ENCODE measurements at regions not wholly inside any gene's neighbourhood (a gene's known extent, or its start where the extent isn't known, plus 50 kb on each side); places are given as distances from the start of the nearest gene placed in this dataset.
"Not testable (repeated sequence)": the region's sequence is repeated elsewhere in the genome, so short reads cannot be mapped to it uniquely, and the experiment has no call there.

GRCh38 chr6:20274137-20274536, 61.9 kb upstream of the MBOAT1 start:
- H3K27ac ChIP-seq = no peak overlapping the region
- TF ChIP-seq ZSCAN20 (CRISPR knock-in tag; IDR thresholded peaks at IDR 0.05) (no peak), TP53 (CRISPR knock-in tag; IDR thresholded peaks at IDR 0.05) (no peak), MYC (IDR thresholded peaks at IDR 0.05; ENCODE audit: borderline replicate concordance, low read length) (no peak), GATA3 (IDR thresholded peaks at IDR 0.05; ENCODE audit: borderline replicate concordance) (no peak), POLR2A (IDR thresholded peaks at IDR 0.05; ENCODE audit: low read length) (no peak), FOSL2 (IDR thresholded peaks at IDR 0.05) (no peak), FOSL2 (CRISPR knock-in tag; IDR thresholded peaks at IDR 0.05) (no peak)
- H3K9me3 ChIP-seq = no peaks in the 10 kb centered on the region
- POLR2A ChIA-PET = no interaction called here
- DNase-seq (ENCODE audit: low read depth in 1 of 2, low spot score in 1 of 2) (no peak), FAIRE-seq (no peak), ATAC-seq (no peak)
- no peak overlapping the region for H3K4me2 ChIP-seq
- H3K4me3 ChIP-seq = no peak overlapping the region
- CTCF ChIA-PET = no interaction called here
- H3K4me1 ChIP-seq = no peaks in the 10 kb centered on the region
- WGBS (ENCODE audit: missing lambda C conversion rate) = 83% methylated on average over 4 of the region's 4 CpGs

GRCh38 chr6:20275837-20276236, 63.6 kb upstream of the MBOAT1 start:
- CTCF ChIA-PET = interaction anchor here (1.0 kb wide), 1 partner anchor 8 kb away, joined by 3 read pairs; no protein-coding TSS in a partner anchor
- ATAC-seq; H3K9me3 ChIP-seq; H3K4me3 ChIP-seq; POLR2A ChIA-PET; FAIRE-seq; H3K4me2 ChIP-seq; DNase-seq (ENCODE audit: low read depth in 1 of 2, low spot score in 1 of 2); H3K27ac ChIP-seq; H3K4me1 ChIP-seq: not testable (repeated sequence)
- 75% methylated on average over 2 of the region's 2 CpGs for WGBS (ENCODE audit: missing lambda C conversion rate)

GRCh38 chr6:20277724-20278123, 65.5 kb upstream of the MBOAT1 start:
- CTCF ChIA-PET; DNase-seq (ENCODE audit: low read depth in 1 of 2, low spot score in 1 of 2); FAIRE-seq; H3K4me3 ChIP-seq; H3K9me3 ChIP-seq; H3K4me2 ChIP-seq; ATAC-seq; H3K27ac ChIP-seq; H3K4me1 ChIP-seq; POLR2A ChIA-PET: not testable (repeated sequence)
- WGBS (ENCODE audit: missing lambda C conversion rate) = 62% methylated on average over 6 of the region's 6 CpGs

- FAIRE-seq (no peak), DNase-seq (ENCODE audit: low read depth in 1 of 2, low spot score in 1 of 2) (no peak), ATAC-seq (no peak)
- H3K4me1 ChIP-seq = no peaks in the 10 kb centered on the region
- no peak for TF ChIP-seq FOSL2 (IDR thresholded peaks at IDR 0.05)
- no peak for TF ChIP-seq FOSL2 (CRISPR knock-in tag; IDR thresholded peaks at IDR 0.05)
- TF ChIP-seq SMC3 (IDR thresholded peaks at IDR 0.05) = no peak
- no peak for TF ChIP-seq ESRRA (IDR thresholded peaks at IDR 0.05; ENCODE audit: borderline replicate concordance, low read length)
- no peak for TF ChIP-seq CHD4 (IDR thresholded peaks at IDR 0.05; ENCODE audit: borderline replicate concordance)
- TF ChIP-seq ZNF302 (CRISPR knock-in tag; IDR thresholded peaks at IDR 0.05) = no peak
- no peak for TF ChIP-seq HOXB5 (CRISPR knock-in tag; IDR thresholded peaks at IDR 0.05)
- TF ChIP-seq HES2 (IDR thresholded peaks at IDR 0.05) = no peak
- TF ChIP-seq TFCP2L1 (CRISPR knock-in tag; IDR thresholded peaks at IDR 0.05) = no peak
- TF ChIP-seq CBX8 (IDR thresholded peaks at IDR 0.05) = no peak
- TF ChIP-seq SREBF2 (IDR thresholded peaks at IDR 0.05) = no peak
- TF ChIP-seq MAFK (IDR thresholded peaks at IDR 0.05; ENCODE audit: partially characterized antibody) = no peak
- TF ChIP-seq JUNB (IDR thresholded peaks at IDR 0.05) = no peak
- TF ChIP-seq CEBPB (IDR thresholded peaks at IDR 0.05) = no peak
- POLR2A ChIA-PET = no interaction called here
- H3K9me3 ChIP-seq = no peaks in the 10 kb centered on the region
- H3K4me2 ChIP-seq = no peak overlapping the region
- no peak overlapping the region for H3K4me3 ChIP-seq
- CTCF ChIA-PET = interaction anchor here (0.6 to 1.3 kb wide), 2 partner anchors 12 to 70 kb away, joined by 3 to 4 read pairs; no protein-coding TSS in a partner anchor
- H3K27ac ChIP-seq = no peak overlapping the region
- 51% methylated on average over 4 of the region's 4 CpGs for WGBS (ENCODE audit: missing lambda C conversion rate)
These were observed 66.8 kb upstream of the MBOAT1 start for GRCh38 chr6:20279051-20279450.

DNA sequence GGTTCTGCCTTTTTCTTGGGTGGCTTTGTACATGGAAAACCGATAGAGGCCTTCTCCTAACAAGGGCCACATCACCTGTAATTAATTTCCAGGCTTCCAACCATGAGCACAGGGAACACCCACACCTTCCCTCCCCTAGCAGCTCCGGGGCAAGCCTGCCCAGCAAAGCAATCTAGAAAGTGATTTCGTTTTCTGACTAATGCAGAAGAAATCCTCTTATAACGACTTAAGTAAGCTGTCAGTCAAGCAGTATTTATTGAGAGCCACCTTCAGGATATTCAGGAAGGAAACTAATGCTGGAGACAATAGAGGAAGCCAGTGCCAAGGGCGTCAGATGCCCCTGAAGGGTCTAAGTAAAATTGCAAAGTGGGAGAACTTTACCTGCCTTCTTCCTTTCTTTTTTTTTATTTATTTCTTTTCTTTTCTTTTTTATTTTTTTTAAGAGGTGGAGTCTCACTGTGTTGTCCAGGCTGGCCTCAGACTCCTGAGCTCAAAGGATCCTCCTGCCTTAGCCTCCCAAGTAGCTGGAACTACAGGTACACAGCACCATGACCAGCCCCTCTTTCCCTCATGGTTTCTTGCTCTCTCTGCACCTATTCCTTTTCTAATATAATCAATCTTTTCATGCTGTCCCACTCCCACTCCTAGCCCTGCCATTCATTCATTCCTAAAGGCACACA, 67.5 kb upstream of the MBOAT1 start:
- H3K4me2 ChIP-seq = no peak overlapping the region
- TF ChIP-seq BHLHE40 (IDR thresholded peaks at IDR 0.05; ENCODE audit: low read depth, low read length) (no peak), ZC3H11A (IDR thresholded peaks at IDR 0.05) (no peak), CEBPB (IDR thresholded peaks at IDR 0.05) (no peak), RAD21 (conservative IDR thresholded peaks at IDR 0.05 in 1 of 2, IDR thresholded peaks at IDR 0.05 in 1 of 2) (no peak), POLR2A (IDR thresholded peaks at IDR 0.05; ENCODE audit: low read length) (no peak), CHD2 (IDR thresholded peaks at IDR 0.05; ENCODE audit: low read length, partially characterized antibody) (no peak), MYC (IDR thresholded peaks at IDR 0.05; ENCODE audit: borderline replicate concordance, low read length) (no peak), MAFK (IDR thresholded peaks at IDR 0.05; ENCODE audit: partially characterized antibody) (no peak), NFE2L2 (conservative IDR thresholded peaks at IDR 0.05; ENCODE audit: low read length) (no peak), JUN (IDR thresholded peaks at IDR 0.05) (no peak), HES2 (IDR thresholded peaks at IDR 0.05) (no peak)
- TF ChIP-seq, protein P1, sequence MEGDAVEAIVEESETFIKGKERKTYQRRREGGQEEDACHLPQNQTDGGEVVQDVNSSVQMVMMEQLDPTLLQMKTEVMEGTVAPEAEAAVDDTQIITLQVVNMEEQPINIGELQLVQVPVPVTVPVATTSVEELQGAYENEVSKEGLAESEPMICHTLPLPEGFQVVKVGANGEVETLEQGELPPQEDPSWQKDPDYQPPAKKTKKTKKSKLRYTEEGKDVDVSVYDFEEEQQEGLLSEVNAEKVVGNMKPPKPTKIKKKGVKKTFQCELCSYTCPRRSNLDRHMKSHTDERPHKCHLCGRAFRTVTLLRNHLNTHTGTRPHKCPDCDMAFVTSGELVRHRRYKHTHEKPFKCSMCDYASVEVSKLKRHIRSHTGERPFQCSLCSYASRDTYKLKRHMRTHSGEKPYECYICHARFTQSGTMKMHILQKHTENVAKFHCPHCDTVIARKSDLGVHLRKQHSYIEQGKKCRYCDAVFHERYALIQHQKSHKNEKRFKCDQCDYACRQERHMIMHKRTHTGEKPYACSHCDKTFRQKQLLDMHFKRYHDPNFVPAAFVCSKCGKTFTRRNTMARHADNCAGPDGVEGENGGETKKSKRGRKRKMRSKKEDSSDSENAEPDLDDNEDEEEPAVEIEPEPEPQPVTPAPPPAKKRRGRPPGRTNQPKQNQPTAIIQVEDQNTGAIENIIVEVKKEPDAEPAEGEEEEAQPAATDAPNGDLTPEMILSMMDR (IDR thresholded peaks at IDR 0.05) = no peak
- FAIRE-seq = no peak
- DNase-seq (ENCODE audit: low read depth in 1 of 2, low spot score in 1 of 2) = no peak
- ChIA-PET CTCF (interaction anchor here (1.3 kb wide), 1 partner anchor 11 kb away, joined by 4 read pairs; no protein-coding TSS in a partner anchor), POLR2A (no interaction called here)
- H3K9me3 ChIP-seq = no peaks in the 10 kb centered on the region
- no peaks in the 10 kb centered on the region for H3K4me1 ChIP-seq
- WGBS (ENCODE audit: missing lambda C conversion rate) = 19% methylated on average over 5 of the region's 5 CpGs
- H3K27ac ChIP-seq = no peak overlapping the region
- no peak overlapping the region for H3K4me3 ChIP-seq
- no peak for ATAC-seq

All from A549 (cell line).